ENCODE measurements at regions not wholly inside any gene's neighbourhood (a gene's known extent, or its start where the extent isn't known, plus 50 kb on each side); places are given as distances from the start of the nearest gene placed in this dataset.

DNA sequence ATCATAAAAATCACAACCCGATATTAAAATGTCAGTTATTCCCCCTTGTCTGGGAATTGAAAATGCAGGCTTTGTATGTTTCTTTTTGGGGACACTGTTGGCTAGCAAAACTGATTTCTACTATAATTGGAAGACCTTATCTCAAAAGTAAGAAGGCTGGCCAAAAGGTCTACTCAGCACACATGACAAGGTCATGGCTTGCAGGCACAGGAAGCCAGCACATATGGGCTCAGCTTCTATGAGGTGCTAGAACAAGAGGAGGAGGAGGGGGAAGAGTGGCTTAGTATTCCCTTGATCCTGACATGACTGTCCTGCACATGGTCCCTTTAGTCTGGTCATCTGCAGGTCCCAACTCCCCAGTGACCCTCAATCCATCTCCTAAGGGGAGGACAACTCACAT is 681.2 kb downstream of the SQOR start:
- no peaks in the 10 kb centered on the region for H3K36me3 ChIP-seq (ENCODE audit: low read depth)
- no peak for TF ChIP-seq CTCF (IDR thresholded peaks at IDR 0.05)
- H3K9me3 ChIP-seq = no peaks in the 10 kb centered on the region
- H3K4me1 ChIP-seq (ENCODE audit: low read depth) = no peaks in the 10 kb centered on the region
- no peak for ATAC-seq
- H3K4me3 ChIP-seq = no peak overlapping the region
- intact Hi-C loops (cut with DNase I, micrococcal nuclease) = no loop called here
- no peak for DNase-seq

DNA sequence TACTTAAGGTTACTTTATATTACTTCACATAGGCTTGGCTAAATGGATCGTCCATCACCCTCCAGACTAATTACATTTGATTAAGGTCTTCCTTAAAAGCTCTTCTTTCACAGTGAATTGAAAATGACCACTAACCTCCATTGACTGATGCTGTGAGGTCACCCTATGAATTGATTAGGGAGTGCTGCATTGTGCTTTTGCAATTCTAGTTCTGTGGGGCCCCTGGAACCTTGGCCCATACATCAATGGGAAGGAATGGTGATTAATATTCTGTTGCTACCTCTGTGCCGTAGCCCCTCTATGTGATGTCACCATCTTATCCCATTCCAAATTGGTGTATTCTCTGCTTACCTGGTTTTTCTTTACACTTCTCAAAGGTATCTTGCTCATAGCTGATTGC is 682.2 kb downstream of the SQOR start:
- H3K9me3 ChIP-seq = no peaks in the 10 kb centered on the region
- H3K4me1 ChIP-seq (ENCODE audit: low read depth) = no peaks in the 10 kb centered on the region
- intact Hi-C loops (cut with DNase I, micrococcal nuclease) = no loop called here
- H3K4me3 ChIP-seq = no peak overlapping the region
- TF ChIP-seq CTCF (IDR thresholded peaks at IDR 0.05) = no peak
- ATAC-seq (no peak), DNase-seq (no peak)
- no peaks in the 10 kb centered on the region for H3K36me3 ChIP-seq (ENCODE audit: low read depth)

DNA sequence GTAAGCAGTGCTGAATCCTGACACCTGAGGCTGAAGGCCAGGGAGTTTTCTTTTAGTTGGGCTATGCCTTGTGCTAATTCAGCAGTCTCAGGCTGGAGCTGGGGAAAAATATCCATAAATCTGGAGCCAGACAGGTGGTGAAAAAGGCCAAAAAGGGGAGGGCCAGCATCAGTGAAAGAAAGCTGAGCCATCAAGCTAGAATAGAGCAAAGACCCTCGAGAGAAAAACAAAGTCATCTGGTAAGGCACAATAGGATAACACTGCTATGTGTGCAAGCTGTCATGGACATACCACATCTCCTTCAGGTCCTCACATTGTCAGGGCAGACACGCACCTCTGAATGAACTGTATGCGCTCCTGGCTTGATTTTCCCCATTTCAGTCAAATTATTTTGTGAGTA is 687.9 kb downstream of the SQOR start:
- ATAC-seq = no peak
- intact Hi-C loops (cut with DNase I, micrococcal nuclease) = no loop called here
- Histone ChIP-seq H3K4me3 (no peak overlapping the region), H3K9me3 (no peaks in the 10 kb centered on the region), H3K36me3 (ENCODE audit: low read depth) (no peaks in the 10 kb centered on the region), H3K4me1 (ENCODE audit: low read depth) (no peaks in the 10 kb centered on the region)
- TF ChIP-seq CTCF (IDR thresholded peaks at IDR 0.05) = no peak
- DNase-seq = no peak

GRCh38 chr15:46326173-46326572 is 691.3 kb downstream of the SQOR start:
- TF ChIP-seq CTCF (IDR thresholded peaks at IDR 0.05) = no peak
- Histone ChIP-seq H3K9me3 (no peaks in the 10 kb centered on the region), H3K4me1 (ENCODE audit: low read depth) (no peaks in the 10 kb centered on the region), H3K4me3 (no peak overlapping the region), H3K36me3 (ENCODE audit: low read depth) (no peaks in the 10 kb centered on the region)
- intact Hi-C loops (cut with DNase I, micrococcal nuclease) = no loop called here
- DNase-seq = no peak
- peak; percentile 52 for ATAC-seq

- no peak for DNase-seq
- intact Hi-C loops (cut with DNase I, micrococcal nuclease) = no loop called here
- TF ChIP-seq CTCF (IDR thresholded peaks at IDR 0.05) = no peak
Measured at GRCh38 chr15:46328821-46329220, 694.0 kb downstream of the SQOR start.

GRCh38 chr15:46329876-46330275 is 695.0 kb downstream of the SQOR start:
- H3K9me3 ChIP-seq = no peaks in the 10 kb centered on the region
- H3K4me3 ChIP-seq = no peak overlapping the region
- ATAC-seq (no peak), DNase-seq (no peak)
- no peak for TF ChIP-seq CTCF (IDR thresholded peaks at IDR 0.05)
- intact Hi-C loops (cut with DNase I, micrococcal nuclease) = no loop called here
- no peaks in the 10 kb centered on the region for H3K4me1 ChIP-seq (ENCODE audit: low read depth)
- no peaks in the 10 kb centered on the region for H3K36me3 ChIP-seq (ENCODE audit: low read depth)

More at GRCh38 chr15:46328821-46329220, 694.0 kb downstream of the SQOR start:
- Histone ChIP-seq H3K4me1 (ENCODE audit: low read depth) (no peaks in the 10 kb centered on the region), H3K4me3 (no peak overlapping the region), H3K36me3 (ENCODE audit: low read depth) (no peaks in the 10 kb centered on the region), H3K9me3 (no peaks in the 10 kb centered on the region)
- no peak for ATAC-seq
